D721Med (cell line): ENCODE measurements at regions not wholly inside any gene's neighbourhood (a gene's known extent, or its start where the extent isn't known, plus 50 kb on each side); places are given as distances from the start of the nearest gene placed in this dataset.

Source experiments
- DNase-seq: peaks from one replicate; pipeline ENCODE4 v3.0.0; 2011; ENCODE audit warnings: low spot score; ENCODE audit not compliant: insufficient read length
- FAIRE-seq: peaks from 2 replicates; lab custom pipeline; 2011; peaks lifted over from hg19 to GRCh38; lab: Jason Lieb, UNC
- TF ChIP-seq, protein P1 (sequence below): IDR thresholded peaks from 2 replicates; pipeline ENCODE4 v1.5.1; 2012; ENCODE audit warnings: mild to moderate bottlenecking, control low read depth; ENCODE audit not compliant: insufficient read depth; ENCODE audit errors: missing control alignments

- TF ChIP-seq, protein P1, sequence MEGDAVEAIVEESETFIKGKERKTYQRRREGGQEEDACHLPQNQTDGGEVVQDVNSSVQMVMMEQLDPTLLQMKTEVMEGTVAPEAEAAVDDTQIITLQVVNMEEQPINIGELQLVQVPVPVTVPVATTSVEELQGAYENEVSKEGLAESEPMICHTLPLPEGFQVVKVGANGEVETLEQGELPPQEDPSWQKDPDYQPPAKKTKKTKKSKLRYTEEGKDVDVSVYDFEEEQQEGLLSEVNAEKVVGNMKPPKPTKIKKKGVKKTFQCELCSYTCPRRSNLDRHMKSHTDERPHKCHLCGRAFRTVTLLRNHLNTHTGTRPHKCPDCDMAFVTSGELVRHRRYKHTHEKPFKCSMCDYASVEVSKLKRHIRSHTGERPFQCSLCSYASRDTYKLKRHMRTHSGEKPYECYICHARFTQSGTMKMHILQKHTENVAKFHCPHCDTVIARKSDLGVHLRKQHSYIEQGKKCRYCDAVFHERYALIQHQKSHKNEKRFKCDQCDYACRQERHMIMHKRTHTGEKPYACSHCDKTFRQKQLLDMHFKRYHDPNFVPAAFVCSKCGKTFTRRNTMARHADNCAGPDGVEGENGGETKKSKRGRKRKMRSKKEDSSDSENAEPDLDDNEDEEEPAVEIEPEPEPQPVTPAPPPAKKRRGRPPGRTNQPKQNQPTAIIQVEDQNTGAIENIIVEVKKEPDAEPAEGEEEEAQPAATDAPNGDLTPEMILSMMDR, result no peak
- DNase-seq (no peak), FAIRE-seq (no peak)
Observed at GRCh38 chr13:47801555-47801954, 199.5 kb downstream of the SUCLA2 start.

DNA sequence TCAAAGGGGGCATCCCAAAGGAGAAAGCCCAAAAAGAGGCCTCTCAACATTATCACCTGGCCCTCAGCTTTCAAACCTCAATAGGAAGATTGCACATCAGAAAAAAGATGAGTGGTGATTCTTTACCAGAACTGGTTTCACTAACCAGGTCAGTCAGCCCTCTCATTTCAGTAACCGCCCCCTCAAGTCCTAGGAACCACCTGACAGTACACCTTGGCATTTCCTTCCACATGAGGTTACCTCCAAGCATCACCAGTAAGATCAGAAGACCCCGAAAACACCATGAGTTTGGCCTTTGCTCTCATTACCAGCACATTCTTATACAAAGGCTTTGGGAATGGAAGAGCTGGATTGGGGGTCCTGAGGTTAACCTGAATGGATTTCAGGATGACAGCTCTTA, 200.5 kb downstream of the SUCLA2 start:
- TF ChIP-seq, protein P1, result no peak
- DNase-seq (no peak), FAIRE-seq (no peak)

- DNase-seq (no peak), FAIRE-seq (no peak)
- TF ChIP-seq, protein P1, result no peak
Observed at GRCh38 chr13:47798906-47799305, 202.2 kb downstream of the SUCLA2 start.

GRCh38 chr13:47798194-47798593, 202.9 kb downstream of the SUCLA2 start:
- no peak for FAIRE-seq
- TF ChIP-seq, protein P1, result no peak
- DNase-seq, result no peak

GRCh38 chr13:47796816-47797215, 204.3 kb downstream of the SUCLA2 start:
- TF ChIP-seq, protein P1, result no peak

DNA sequence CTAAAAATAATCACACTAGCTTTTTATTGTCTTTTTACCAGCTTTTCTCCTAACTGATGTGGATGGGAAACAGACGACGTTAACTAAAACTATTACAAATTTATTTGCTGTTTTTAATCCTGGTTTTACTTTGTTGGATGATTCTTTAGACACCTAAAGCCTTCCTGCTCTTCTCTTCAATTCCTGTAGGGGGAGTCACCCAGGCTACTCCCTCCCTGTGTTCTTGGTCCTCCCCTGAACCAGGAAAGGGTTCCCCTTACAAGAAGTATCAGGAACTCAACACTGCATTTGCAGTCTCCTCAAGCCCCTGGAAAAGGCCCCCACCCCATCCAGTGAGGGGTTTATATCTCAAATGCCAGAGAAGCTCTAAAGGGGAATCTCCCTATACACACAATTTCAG, 206.1 kb downstream of the SUCLA2 start:
- FAIRE-seq, result no peak
- TF ChIP-seq, protein P1, result no peak
- DNase-seq, result no peak

More at GRCh38 chr13:47796816-47797215, 204.3 kb downstream of the SUCLA2 start:
- DNase-seq (no peak), FAIRE-seq (no peak)

DNA sequence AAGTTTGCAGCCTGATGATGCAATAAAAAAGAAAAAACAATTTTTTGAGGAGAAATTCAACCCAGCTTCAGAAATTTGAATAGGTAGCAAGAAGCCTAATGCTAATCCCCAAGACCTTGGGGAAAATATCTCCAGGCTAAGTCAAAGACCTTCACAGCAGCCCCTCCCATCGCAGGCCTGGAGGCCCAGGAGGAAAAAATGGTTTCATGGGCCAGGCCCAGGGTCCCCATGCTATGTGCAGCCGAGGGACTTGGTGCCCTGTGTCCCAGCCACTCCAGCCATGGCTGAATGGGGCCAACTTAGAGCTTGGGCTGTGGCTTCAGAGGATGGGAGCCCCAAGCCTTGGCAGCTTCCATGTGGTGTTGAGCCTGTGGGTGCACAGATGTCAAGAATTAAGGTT, 210.3 kb downstream of the SUCLA2 start:
- FAIRE-seq (no peak), DNase-seq (no peak)
- TF ChIP-seq, protein P1, result no peak
